SK-N-SH (cell line): ENCODE measurements at regions not wholly inside any gene's neighbourhood (a gene's known extent, or its start where the extent isn't known, plus 50 kb on each side); places are given as distances from the start of the nearest gene placed in this dataset.

Experiments
- CHD2 ChIP-seq: fragments of 150-350 bp; IDR thresholded peaks from 2 replicates; pipeline ENCODE4 v1.6.1; 2018; ENCODE audit warnings: low read length; ENCODE audit not compliant: partially characterized antibody
- CTCF ChIP-seq: fragments of 200-600 bp; sonication (generic); IDR thresholded peaks from 2 replicates; pipeline ENCODE4 v1.6.1; 2017; ENCODE audit warnings: antibody characterized with exemption, mild to moderate bottlenecking, moderate library complexity
- ELF1 ChIP-seq: IDR thresholded peaks from 2 replicates; pipeline ENCODE4 v1.4.0; 2012
- EP300 ChIP-seq, 2 experiments: IDR thresholded peaks; 2 replicates each; pipeline versions ENCODE4 v1.4.0 to v1.6.1; 2012; ENCODE audit warnings: borderline replicate concordance in 1 of 2, low read depth in 1 of 2, low read length in 1 of 2
- FOSL2 ChIP-seq: IDR thresholded peaks from 2 replicates; pipeline ENCODE4 v1.4.0; 2012; ENCODE audit warnings: low read depth, mild to moderate bottlenecking, moderate library complexity, borderline replicate concordance
- GABPA ChIP-seq: IDR thresholded peaks from 2 replicates; pipeline ENCODE4 v1.4.0; 2012; ENCODE audit warnings: low read depth, mild to moderate bottlenecking
- GATA2 ChIP-seq: sonication (generic); formaldehyde crosslinking; IDR thresholded peaks from 2 replicates; pipeline ENCODE4 v1.5.0; 2020; ENCODE audit warnings: mild to moderate bottlenecking, missing genetic modification reagents
- IRF3 ChIP-seq: fragments of 150-350 bp; IDR thresholded peaks from 2 replicates; pipeline ENCODE4 v1.6.1; 2016; ENCODE audit warnings: mild to moderate bottlenecking, low read depth, low read length
- JUND ChIP-seq: IDR thresholded peaks from 2 replicates; pipeline ENCODE4 v1.4.0; 2012
- MEF2A ChIP-seq: IDR thresholded peaks from 2 replicates; pipeline ENCODE4 v1.4.0; 2012; ENCODE audit warnings: low read depth, borderline replicate concordance
- MXI1 ChIP-seq: IDR thresholded peaks from 2 replicates; pipeline ENCODE4 v1.6.1; 2012; ENCODE audit warnings: mild to moderate bottlenecking, low read depth, low read length, improper control_type of control experiment
- NFIC ChIP-seq: IDR thresholded peaks from 2 replicates; pipeline ENCODE4 v1.4.0; 2012; ENCODE audit warnings: borderline replicate concordance
- RXRA ChIP-seq: IDR thresholded peaks from 2 replicates; pipeline ENCODE4 v1.4.0; 2012; ENCODE audit warnings: low read depth, mild to moderate bottlenecking, borderline replicate concordance
- SMC3 ChIP-seq: IDR thresholded peaks from 2 replicates; pipeline ENCODE4 v1.6.1; 2012; ENCODE audit warnings: low read depth, low read length, improper control_type of control experiment
- TAF1 ChIP-seq: IDR thresholded peaks from 2 replicates; pipeline ENCODE4 v1.6.1; 2012; ENCODE audit warnings: low read depth, mild to moderate bottlenecking, low read length, moderate library complexity, borderline replicate concordance
- TCF12 ChIP-seq: IDR thresholded peaks from 2 replicates; pipeline ENCODE4 v1.4.0; 2012
- TEAD4 ChIP-seq: IDR thresholded peaks from 2 replicates; pipeline ENCODE4 v1.4.0; 2012; ENCODE audit warnings: mild to moderate bottlenecking, borderline replicate concordance; ENCODE audit not compliant: insufficient read depth
- USF2 ChIP-seq: fragments of 150-350 bp; IDR thresholded peaks from 2 replicates; pipeline ENCODE4 v1.6.1; 2017; ENCODE audit warnings: antibody characterized with exemption, low read length, low read depth, borderline replicate concordance
- YY1 ChIP-seq: IDR thresholded peaks from 2 replicates; pipeline ENCODE4 v1.4.0; 2012; ENCODE audit warnings: low read depth, mild to moderate bottlenecking

DNA sequence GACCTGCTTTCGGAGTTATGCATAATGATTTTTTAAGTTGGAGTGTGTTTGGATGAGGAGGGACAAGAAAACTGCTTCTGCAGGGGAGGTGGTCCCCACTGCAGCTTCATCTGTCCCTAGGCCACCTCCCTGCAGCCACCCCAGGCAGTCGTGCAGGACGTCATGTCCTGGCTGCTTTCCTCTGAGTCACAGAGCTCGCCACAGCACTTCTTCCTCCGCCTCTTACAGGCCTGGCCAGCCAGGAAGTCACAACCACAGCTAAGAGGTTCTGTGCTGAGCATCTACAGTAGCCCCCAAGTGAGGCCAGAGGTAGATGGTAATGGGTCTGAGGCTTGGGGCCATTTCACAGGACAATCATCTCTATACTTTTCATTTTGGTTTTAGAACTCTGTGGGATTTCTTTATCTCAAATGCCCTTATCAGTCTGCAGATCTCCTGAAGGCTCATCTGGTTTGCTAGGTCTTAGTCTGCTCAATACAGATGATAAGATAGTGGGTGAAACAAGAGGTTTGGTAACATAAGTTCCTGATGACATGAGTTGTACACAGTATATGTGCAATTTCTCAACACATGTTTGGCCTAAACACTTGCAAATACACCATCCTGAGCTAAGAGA is 106.4 kb downstream of the ARF6 start (continued):
- TF ChIP-seq CTCF (no peak), IRF3 (no peak), NFIC (no peak), JUND (0 out of 2 replicates have a peak, but pooled peaks have one; percentile 19), RXRA (no peak), USF2 (no peak), TCF12 (peak; percentile 66; the same call in 1 of the 2 replicates), ELF1 (no peak), TAF1 (peak; percentile 47; the same call in 1 of the 2 replicates), YY1 (0 out of 2 replicates have a peak, but pooled peaks have one; percentile 27), FOSL2 (peak; percentile 58; the same call in 1 of the 2 replicates), GABPA (no peak), TEAD4 (0 out of 2 replicates have a peak, but pooled peaks have one; percentile 23), MXI1 (no peak), CHD2 (no peak), MEF2A (no peak), GATA2 (CRISPR knock-in tag) (peak; percentile 44; the same call in 1 of the 2 replicates), EP300 (IDR thresholded peaks at IDR 0.05; ENCODE audit: borderline replicate concordance in 1 of 2, low read depth in 1 of 2, low read length in 1 of 2) (peak in 1 of 2 experiments; percentile 39; a peak in 1 of 4 replicates), SMC3 (no peak)
